B cell (primary cell): ENCODE measurements at regions not wholly inside any gene's neighbourhood (a gene's known extent, or its start where the extent isn't known, plus 50 kb on each side); places are given as distances from the start of the nearest gene placed in this dataset.

Experiments used
- ATAC-seq: fragments of 200-7000 bp; cut with Tn5 transposase; one replicate; pipeline ENCODE4 v1.10.0; 2021; ENCODE audit warnings: low read depth, mild to moderate bottlenecking, moderate number of reproducible peaks, moderate library complexity
- CTCF ChIA-PET: fragments of 350-600 bp; sonication (Branson Sonifier 250); formaldehyde crosslinking; loops from one replicate; lab custom pipeline; 2021; ENCODE audit warnings: antibody characterized with exemption, inconsistent platforms; lab: Charles Lee
- POLR2A ChIA-PET: fragments of 350-600 bp; sonication (Branson Sonifier 250); formaldehyde crosslinking; loops from one replicate; lab custom pipeline; 2021; ENCODE audit warnings: antibody characterized with exemption; lab: Charles Lee
- DNase-seq: peaks from one replicate; pipeline ENCODE4 v3.0.0; 2013
- H2AFZ ChIP-seq: 2 replicates; pipeline ENCODE4 v1.6.1; 2012; ENCODE audit warnings: mild to moderate bottlenecking, low read depth, low read length; ENCODE audit not compliant: insufficient read depth, poor library complexity, severe bottlenecking
- H3K27ac ChIP-seq, 2 donors: 1 replicate in 1 of 2; 2 replicates in 1 of 2; pipeline ENCODE4 v1.5.1; 2012 to 2013; ENCODE audit warnings: low read length in 2 of 2, mild to moderate bottlenecking in 2 of 2, moderate library complexity in 1 of 2
- H3K27me3 ChIP-seq, 4 experiments: fragments of 200-600 bp in 1 of 4; sonication (generic) in 1 of 4; replicated peaks in 1 of 4; 1 replicate in 2 of 4; 2 replicates in 2 of 4; pipeline versions ENCODE4 v1.6.1 to v1.7.0; 2013 to 2016; ENCODE audit warnings: low read length in 3 of 4, mild to moderate bottlenecking in 2 of 4, mixed read lengths in 1 of 4, moderate library complexity in 1 of 4; ENCODE audit not compliant: insufficient read depth in 4 of 4, control insufficient read depth in 3 of 4; ENCODE audit errors: control extremely low read depth in 1 of 4
- H3K36me3 ChIP-seq, 2 experiments: replicated peaks in 1 of 2; 1 replicate in 1 of 2; 2 replicates in 1 of 2; pipeline versions ENCODE4 v1.6.1 to v1.7.1; 2013; ENCODE audit warnings: low read length in 1 of 2; ENCODE audit not compliant: insufficient read depth in 2 of 2, control insufficient read depth in 1 of 2; ENCODE audit errors: control extremely low read depth in 1 of 2, extremely low read depth in 1 of 2
- H3K4me1 ChIP-seq, 2 donors: fragments of 200-600 bp in 1 of 2; sonication (generic) in 1 of 2; 1 replicate in 1 of 2; 2 replicates in 1 of 2; pipeline versions ENCODE4 v1.5.1 to v1.6.1; 2013 to 2017; ENCODE audit warnings: low read length in 2 of 2; ENCODE audit not compliant: control insufficient read depth in 2 of 2, insufficient read depth in 2 of 2
- H3K4me2 ChIP-seq: replicated peaks from 2 replicates; pipeline ENCODE3; 2012; ENCODE audit warnings: mild to moderate bottlenecking, low read depth, low read length; ENCODE audit not compliant: poor library complexity, severe bottlenecking
- H3K4me3 ChIP-seq, 5 experiments: fragments of 200-600 bp in 1 of 5; sonication (generic) in 1 of 5; 1 replicate in 3 of 5; 2 replicates in 2 of 5; pipeline versions ENCODE4 v1.5.1 to v1.7.0; 2011 to 2016; ENCODE audit warnings: low read length in 4 of 5, mild to moderate bottlenecking in 4 of 5, low read depth in 2 of 5, control low read depth in 1 of 5, moderate library complexity in 1 of 5; ENCODE audit not compliant: insufficient read depth in 1 of 5; ENCODE audit errors: control extremely low read depth in 1 of 5, extremely low read depth in 1 of 5
- H3K79me2 ChIP-seq: fragments of 200-600 bp; sonication (generic); one replicate; pipeline ENCODE4 v1.6.0; 2016; ENCODE audit warnings: low read length; ENCODE audit not compliant: control insufficient read depth, insufficient read depth
- H3K9ac ChIP-seq: fragments of 200-600 bp; sonication (generic); 2 replicates; pipeline ENCODE4 v1.6.1; 2017; ENCODE audit warnings: mild to moderate bottlenecking, low read length, moderate library complexity
- H3K9me3 ChIP-seq, 3 donors: one replicate each; pipeline versions ENCODE4 v1.6.1 to v1.7.1; 2013; ENCODE audit warnings: low read length in 2 of 3; ENCODE audit not compliant: control insufficient read depth in 2 of 3, insufficient read depth in 1 of 3; ENCODE audit errors: control extremely low read depth in 1 of 3
- H4K20me1 ChIP-seq: 2 replicates; pipeline ENCODE4 v1.6.0; 2012; ENCODE audit warnings: mild to moderate bottlenecking, low read length; ENCODE audit not compliant: insufficient read depth, control insufficient read depth, poor library complexity, severe bottlenecking
- H3K27ac Mint-ChIP-seq: one replicate; pipeline ENCODE4 v1.8.0; 2021; ENCODE audit warnings: mixed read lengths
- H3K27me3 Mint-ChIP-seq: one replicate; pipeline ENCODE4 v1.8.0; 2021; ENCODE audit warnings: mixed read lengths
- H3K4me1 Mint-ChIP-seq: one replicate; pipeline ENCODE4 v1.8.0; 2021; ENCODE audit warnings: mixed read lengths
- H3K4me3 Mint-ChIP-seq: one replicate; pipeline ENCODE4 v1.8.0; 2021; ENCODE audit warnings: mixed read lengths
- H3K9me3 Mint-ChIP-seq: one replicate; pipeline ENCODE4 v1.8.0; 2022; ENCODE audit warnings: mixed read lengths; ENCODE audit not compliant: insufficient read depth
- CTCF ChIP-seq: fragments of 200-600 bp; IDR thresholded peaks from one replicate; pipeline ENCODE4 v1.8.0; 2022; ENCODE audit warnings: antibody characterized with exemption, mild to moderate bottlenecking
- EZH2 ChIP-seq: IDR thresholded peaks from 2 replicates; pipeline ENCODE4 v1.6.1; 2012; ENCODE audit warnings: borderline replicate concordance, low read depth, mild to moderate bottlenecking, moderate library complexity, low read length; ENCODE audit not compliant: insufficient read depth, poor library complexity, severe bottlenecking
- WGBS: methylation state at CpG from one replicate; pipeline ENCODE4 v1.1.5; 2013; ENCODE audit warnings: missing lambda C conversion rate; ENCODE audit not compliant: insufficient coverage; 5-methylcytosine and 5-hydroxymethylcytosine counted together
- intact Hi-C: fragments of 100-400 bp; cut with micrococcal nuclease; formaldehyde crosslinking; loops from one replicate; pipeline ENCODE4 v1.10.0; 2022

- Mint-ChIP-seq H3K4me3 (no peak overlapping the region), H3K9me3 (no peaks in the 10 kb centered on the region), H3K27me3 (no peaks in the 10 kb centered on the region), H3K27ac (no peak overlapping the region), H3K4me1 (no peaks in the 10 kb centered on the region)
- H2AFZ ChIP-seq: no peak overlapping the region
- ChIA-PET CTCF (no interaction called here), POLR2A (no interaction called here)
- H3K27ac ChIP-seq: no peak overlapping the region
- no peak overlapping the region for H3K4me3 ChIP-seq
- no peak for DNase-seq
- no peaks in the 10 kb centered on the region for H3K79me2 ChIP-seq
- H3K9ac ChIP-seq: no peak overlapping the region
- H3K9me3 ChIP-seq: no peaks in the 10 kb centered on the region
- H3K4me2 ChIP-seq: no peak overlapping the region
- no peak for TF ChIP-seq CTCF
- TF ChIP-seq EZH2: no peak
- no peaks in the 10 kb centered on the region for H3K4me1 ChIP-seq
- ATAC-seq: no peak
- no peaks in the 10 kb centered on the region for H3K36me3 ChIP-seq
- no peaks in the 10 kb centered on the region for H3K27me3 ChIP-seq
- intact Hi-C loops: no loop called here
- no peaks in the 10 kb centered on the region for H4K20me1 ChIP-seq
These were observed 267.7 kb upstream of the SEMA3A start for GRCh38 chr7:84462259-84462658.

DNA sequence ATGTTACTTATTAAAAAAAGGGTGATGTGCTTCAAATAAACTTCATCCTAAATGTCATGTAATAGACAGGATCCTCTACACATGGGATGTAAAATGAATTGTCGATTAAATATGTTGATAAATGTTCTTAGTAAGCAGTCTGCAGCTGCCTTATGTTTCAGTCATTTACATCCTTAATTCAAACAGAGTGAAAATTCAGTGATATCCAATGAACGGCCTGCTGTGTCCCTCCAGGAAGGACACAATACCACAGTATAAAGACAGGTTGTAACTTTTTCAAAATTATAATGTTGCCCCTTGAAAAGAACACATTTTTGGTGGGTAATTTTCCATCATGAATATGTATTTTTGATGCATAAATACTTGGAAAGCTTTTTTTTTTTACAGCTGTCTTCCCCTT, 266.5 kb upstream of the SEMA3A start:
- Histone ChIP-seq H3K9me3 (no peaks in the 10 kb centered on the region), H3K27me3 (no peaks in the 10 kb centered on the region), H3K36me3 (no peaks in the 10 kb centered on the region), H3K9ac (no peak overlapping the region), H3K79me2 (no peaks in the 10 kb centered on the region), H3K27ac (no peak overlapping the region), H2AFZ (no peak overlapping the region), H3K4me2 (no peak overlapping the region), H4K20me1 (no peaks in the 10 kb centered on the region), H3K4me3 (no peak overlapping the region), H3K4me1 (no peaks in the 10 kb centered on the region)
- Mint-ChIP-seq H3K4me3 (no peak overlapping the region), H3K4me1 (no peaks in the 10 kb centered on the region), H3K9me3 (no peaks in the 10 kb centered on the region), H3K27ac (no peak overlapping the region), H3K27me3 (no peaks in the 10 kb centered on the region)
- POLR2A ChIA-PET: no interaction called here
- WGBS: no CpG with 5 or more reads among the region's 2 CpGs
- CTCF ChIA-PET: no interaction called here
- ATAC-seq (no peak), DNase-seq (no peak)
- intact Hi-C loops: no loop called here
- TF ChIP-seq CTCF (no peak), EZH2 (no peak)
